Parathyroid adenoma (tissue), 2 donors: ENCODE measurements at regions not wholly inside any gene's neighbourhood (a gene's known extent, or its start where the extent isn't known, plus 50 kb on each side); places are given as distances from the start of the nearest gene placed in this dataset.

Experiments used
- H2AFZ ChIP-seq: fragments of 300-600 bp; sonication (generic); one replicate; pipeline ENCODE4 v1.7.0; 2017; ENCODE audit warnings: antibody characterized with exemption, mild to moderate bottlenecking
- H3K27ac ChIP-seq: fragments of 300-600 bp; sonication (generic); one replicate; pipeline ENCODE4 v1.7.0; 2017
- H3K27me3 ChIP-seq: fragments of 300-600 bp; sonication (generic); one replicate; pipeline ENCODE4 v1.7.0; 2017; ENCODE audit warnings: low read length; ENCODE audit not compliant: control insufficient read depth, insufficient read depth
- H3K36me3 ChIP-seq: fragments of 300-600 bp; sonication (generic); one replicate; pipeline ENCODE4 v1.7.0; 2017; ENCODE audit warnings: low read length; ENCODE audit not compliant: control insufficient read depth, insufficient read depth
- H3K4me1 ChIP-seq: fragments of 300-600 bp; sonication (generic); one replicate; pipeline ENCODE4 v1.7.0; 2017; ENCODE audit warnings: control low read depth
- H3K4me2 ChIP-seq: fragments of 300-600 bp; sonication (generic); one replicate; pipeline ENCODE4 v1.7.0; 2017; ENCODE audit warnings: low read length
- H3K4me3 ChIP-seq: fragments of 300-600 bp; sonication (generic); one replicate; pipeline ENCODE4 v1.7.0; 2017; ENCODE audit warnings: low read depth, low read length
- H3K79me2 ChIP-seq: fragments of 300-600 bp; sonication (generic); one replicate; pipeline ENCODE4 v1.7.0; 2017; ENCODE audit warnings: control low read depth
- H3K9ac ChIP-seq: fragments of 300-600 bp; sonication (generic); one replicate; pipeline ENCODE4 v1.7.0; 2017; ENCODE audit warnings: mild to moderate bottlenecking
- H3K9me3 ChIP-seq: fragments of 300-600 bp; sonication (generic); one replicate; pipeline ENCODE4 v1.7.0; 2017; ENCODE audit warnings: low read length; ENCODE audit not compliant: control insufficient read depth
- CTCF ChIP-seq: fragments of 300-600 bp; sonication (generic); IDR thresholded peaks from one replicate; pipeline ENCODE4 v1.7.0; 2017; ENCODE audit warnings: antibody characterized with exemption, mild to moderate bottlenecking
- donor health status: primary hyperparathyroidism.

DNA sequence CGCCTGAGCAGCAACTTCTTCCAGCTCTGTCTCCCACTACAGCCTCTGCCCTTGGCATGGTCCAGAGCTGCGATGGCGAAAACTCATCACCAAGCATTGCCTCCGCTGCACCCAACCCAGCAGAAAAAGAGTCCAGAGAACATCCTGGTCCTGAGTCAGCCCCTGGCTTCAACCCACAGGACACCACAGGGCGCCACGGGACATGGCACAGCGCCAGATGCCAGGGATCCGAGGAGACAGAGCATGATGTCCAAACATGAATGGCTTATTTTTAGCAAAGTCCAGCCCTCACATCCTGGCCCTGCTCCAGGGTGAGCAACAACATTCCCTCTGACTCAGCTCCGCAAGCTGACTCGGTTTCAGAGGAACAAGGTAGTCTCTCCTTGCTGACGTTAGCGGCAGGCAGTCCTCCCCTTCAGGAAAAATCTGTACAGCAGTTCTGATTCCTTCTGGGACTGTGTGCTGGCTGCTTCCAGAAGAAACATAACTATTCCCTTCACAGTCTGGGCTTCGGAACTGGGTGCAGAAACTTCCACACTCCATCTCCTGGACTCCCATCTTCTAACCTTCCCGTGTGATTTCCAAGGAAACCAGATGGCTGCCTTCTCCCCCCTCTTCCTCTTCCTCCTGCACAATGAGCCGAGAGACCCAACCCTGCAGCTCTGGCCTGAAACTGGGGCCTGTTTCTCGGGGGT, 131.3 kb downstream of the TOMM20 start:
- H2AFZ ChIP-seq: peak overlapping the region; percentile 63
- no peaks in the 10 kb centered on the region for H3K36me3 ChIP-seq
- no peaks in the 10 kb centered on the region for H3K79me2 ChIP-seq
- H3K9me3 ChIP-seq: no peaks in the 10 kb centered on the region
- peak overlapping the region; percentile 19 for H3K4me3 ChIP-seq
- H3K4me1 ChIP-seq: peaks cover 3% of the 10 kb centered on the region
- H3K27me3 ChIP-seq: no peaks in the 10 kb centered on the region
- TF ChIP-seq CTCF: no peak
- H3K9ac ChIP-seq: no peak overlapping the region
- H3K27ac ChIP-seq: peak overlapping the region; percentile 67
- peak overlapping the region; percentile 36 for H3K4me2 ChIP-seq

DNA sequence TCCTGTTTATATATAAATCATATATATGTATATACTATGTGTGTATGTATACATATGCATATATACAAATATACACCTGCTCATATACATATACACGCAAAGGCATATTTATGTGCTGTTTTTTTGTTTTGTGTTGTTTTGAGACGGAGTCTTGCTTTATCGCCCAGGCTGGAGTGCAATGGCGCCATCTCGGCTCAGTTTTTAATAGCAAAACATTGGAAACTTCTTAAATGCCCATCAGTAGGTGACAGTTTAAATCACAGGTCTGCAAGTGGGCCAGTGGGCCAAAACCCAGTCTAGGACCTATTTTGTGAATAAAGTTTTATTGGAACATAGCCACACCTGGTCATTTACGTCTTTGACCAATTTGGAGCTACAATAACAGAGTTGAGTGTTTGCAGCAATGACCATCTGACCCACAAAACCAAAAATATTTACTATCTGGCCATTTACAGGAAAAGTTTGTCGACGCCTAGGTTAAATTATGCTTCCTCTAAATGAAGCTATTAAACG, 132.3 kb downstream of the TOMM20 start:
- Histone ChIP-seq H3K79me2 (no peaks in the 10 kb centered on the region), H3K4me2 (no peak overlapping the region), H3K4me3 (no peak overlapping the region), H3K36me3 (no peaks in the 10 kb centered on the region), H3K9ac (no peak overlapping the region), H3K27me3 (no peaks in the 10 kb centered on the region), H3K9me3 (no peaks in the 10 kb centered on the region), H2AFZ (no peak overlapping the region), H3K4me1 (peaks cover 3% of the 10 kb centered on the region), H3K27ac (peak overlapping the region; percentile 67)
- no peak for TF ChIP-seq CTCF

DNA sequence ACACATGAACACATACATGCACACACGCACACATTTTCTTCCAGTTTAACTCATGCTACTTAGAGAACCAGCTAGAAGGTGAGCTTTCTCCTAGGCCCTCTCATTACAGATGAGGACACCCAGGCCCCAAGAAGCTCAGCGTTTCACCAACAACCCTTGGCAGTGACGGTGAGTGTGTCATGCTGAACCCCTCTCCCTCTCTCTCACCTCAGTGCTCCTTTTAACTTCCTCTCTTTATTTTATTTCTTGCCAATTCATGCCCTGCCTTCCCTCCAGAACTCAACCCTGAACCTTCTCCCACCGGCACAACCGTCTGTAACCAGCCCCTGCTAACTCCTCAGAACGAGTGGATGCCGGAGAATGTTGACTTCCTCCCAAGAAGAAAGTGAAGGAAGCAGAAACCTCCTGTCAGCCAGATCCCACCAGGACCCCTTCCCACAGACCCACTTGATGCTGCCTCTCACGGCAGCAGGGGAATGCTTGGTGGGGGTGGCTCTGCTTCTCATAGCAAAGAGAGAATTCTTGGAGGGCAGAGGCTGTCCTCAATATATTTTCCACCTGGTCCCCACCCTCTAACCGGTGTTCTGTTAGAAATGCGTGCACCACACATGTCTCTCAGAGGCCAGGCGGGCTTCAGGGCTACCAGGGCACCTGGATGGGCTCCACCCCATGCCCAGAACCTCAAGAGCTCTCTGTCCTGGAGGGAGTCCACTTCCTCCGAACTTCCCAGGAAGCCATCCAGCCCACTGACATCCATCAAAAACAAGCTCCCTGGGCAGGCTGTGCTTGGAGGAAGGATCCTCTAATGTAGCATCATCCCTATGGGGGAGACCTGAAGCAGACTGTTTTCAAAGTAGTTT, 134.0 kb downstream of the TOMM20 start:
- peaks cover 3% of the 10 kb centered on the region for H3K4me1 ChIP-seq
- no peak overlapping the region for H3K9ac ChIP-seq
- no peak for TF ChIP-seq CTCF
- no peak overlapping the region for H3K4me2 ChIP-seq
- H3K27me3 ChIP-seq: no peaks in the 10 kb centered on the region
- no peaks in the 10 kb centered on the region for H3K36me3 ChIP-seq
- no peaks in the 10 kb centered on the region for H3K79me2 ChIP-seq
- H2AFZ ChIP-seq: no peak overlapping the region
- no peaks in the 10 kb centered on the region for H3K9me3 ChIP-seq
- no peak overlapping the region for H3K4me3 ChIP-seq
- no peak overlapping the region for H3K27ac ChIP-seq

DNA sequence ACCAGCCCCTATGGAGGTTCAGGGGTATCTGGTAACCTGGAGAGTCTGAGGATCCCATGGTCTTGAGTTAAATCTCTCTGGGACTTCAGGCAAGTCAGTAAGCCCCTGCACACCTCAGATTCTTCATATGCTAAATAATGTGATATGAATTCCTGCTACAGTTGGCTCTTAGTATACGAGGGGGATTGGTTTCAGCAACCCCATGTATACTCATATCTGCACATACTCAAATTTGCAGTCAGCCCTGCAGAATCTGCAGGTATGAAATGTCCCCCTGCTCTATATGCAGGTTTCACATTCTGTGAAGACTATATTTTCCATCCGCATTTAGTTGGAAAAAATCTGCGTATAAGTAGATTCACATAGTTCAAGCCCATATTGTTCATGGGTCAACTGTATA, 136.6 kb downstream of the TOMM20 start:
- Histone ChIP-seq H3K4me1 (peaks cover 9% of the 10 kb centered on the region), H3K9ac (no peak overlapping the region), H3K9me3 (no peaks in the 10 kb centered on the region), H3K4me2 (no peak overlapping the region), H3K27ac (no peak overlapping the region), H2AFZ (no peak overlapping the region), H3K36me3 (no peaks in the 10 kb centered on the region), H3K79me2 (no peaks in the 10 kb centered on the region), H3K27me3 (no peaks in the 10 kb centered on the region), H3K4me3 (no peak overlapping the region)
- TF ChIP-seq CTCF: no peak
